HG03280 (cell line): ENCODE measurements at regions not wholly inside any gene's neighbourhood (a gene's known extent, or its start where the extent isn't known, plus 50 kb on each side); places are given as distances from the start of the nearest gene placed in this dataset.

Source experiments
- ATAC-seq: cut with Tn5 transposase; IDR thresholded peaks from one replicate; pipeline ENCODE4 v1.9.1; 2021; ENCODE audit warnings: mild to moderate bottlenecking, moderate library complexity; ENCODE audit not compliant: unreplicated experiment

DNA sequence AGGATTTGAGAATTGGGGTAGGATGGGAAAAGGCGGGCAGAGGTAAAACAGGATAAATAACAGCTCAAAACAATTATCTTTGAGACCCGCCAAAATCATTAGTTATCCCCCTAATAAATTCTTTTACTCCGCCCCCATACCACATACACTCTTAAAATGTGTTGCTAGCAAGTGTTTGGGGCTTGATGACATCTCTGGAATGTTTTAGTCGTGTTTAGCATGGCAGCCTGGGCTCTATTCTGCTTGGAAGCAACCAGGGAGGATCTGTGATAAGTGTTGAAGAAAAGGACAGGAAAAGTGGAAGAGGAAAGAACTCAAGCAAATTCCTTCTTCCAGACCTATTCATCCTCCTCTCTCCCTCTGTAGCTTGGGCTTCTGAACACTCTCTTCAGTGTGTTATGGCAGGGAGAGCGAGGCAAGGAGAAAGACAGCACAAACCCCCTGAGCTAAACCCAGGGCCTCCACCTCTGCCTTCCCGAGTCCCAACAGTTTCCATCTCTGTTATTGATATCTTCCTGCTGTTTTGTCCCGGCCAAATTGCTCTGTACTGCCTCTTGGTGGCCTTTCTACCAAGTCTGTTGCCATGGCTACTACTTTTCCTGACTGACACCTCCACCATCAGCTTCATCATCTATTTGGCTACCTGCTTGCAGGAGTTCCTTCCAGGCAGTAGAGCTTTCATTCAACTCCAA, 135.8 kb downstream of the RPL22L1 start:
- ATAC-seq, result no peak

DNA sequence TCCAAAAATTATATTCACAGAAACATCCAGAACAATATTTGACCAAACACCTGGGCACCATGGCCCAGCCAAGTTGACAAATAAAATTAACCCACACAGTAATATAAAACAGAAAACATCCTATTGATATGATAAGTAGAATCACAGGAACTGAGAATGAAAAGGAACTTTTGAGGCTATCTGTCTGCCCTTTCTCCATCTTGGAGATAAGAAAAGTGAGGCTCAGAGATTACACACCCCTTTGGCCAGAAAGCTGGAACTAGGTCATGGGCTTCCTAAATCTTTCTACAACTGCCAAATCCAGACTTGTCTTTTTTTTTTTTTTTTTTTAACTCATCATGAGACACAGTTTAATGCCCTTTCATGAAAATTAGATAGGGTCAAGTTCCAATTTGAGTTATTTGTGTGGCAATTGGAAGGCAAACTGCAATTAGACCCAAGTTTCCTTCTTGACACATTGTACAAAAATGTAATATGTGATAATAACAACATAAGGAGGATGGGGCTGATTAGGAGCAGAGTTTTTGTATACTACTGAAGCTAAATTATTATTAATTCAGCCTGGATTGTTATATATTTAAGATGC, 137.2 kb downstream of the RPL22L1 start:
- no peak for ATAC-seq

DNA sequence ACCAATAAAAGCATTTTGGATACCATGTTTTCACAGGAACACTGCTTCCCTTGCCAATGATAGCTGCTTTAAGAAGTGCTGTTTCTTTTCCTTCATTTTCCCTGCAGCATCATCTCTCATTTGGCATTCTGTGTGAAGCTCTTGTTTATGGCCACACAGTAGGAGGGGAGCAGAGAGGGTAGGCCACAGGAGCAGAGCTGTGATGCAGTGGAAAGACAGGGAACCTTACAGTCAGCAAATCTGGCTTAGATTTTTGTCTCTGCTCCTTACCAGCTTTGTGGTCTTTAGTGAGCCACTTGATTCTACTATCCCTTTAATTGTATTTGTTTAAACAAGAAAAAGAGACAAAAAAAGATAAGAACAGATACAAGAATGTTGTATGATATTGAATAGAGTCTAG, 138.7 kb downstream of the RPL22L1 start:
- no peak for ATAC-seq

DNA sequence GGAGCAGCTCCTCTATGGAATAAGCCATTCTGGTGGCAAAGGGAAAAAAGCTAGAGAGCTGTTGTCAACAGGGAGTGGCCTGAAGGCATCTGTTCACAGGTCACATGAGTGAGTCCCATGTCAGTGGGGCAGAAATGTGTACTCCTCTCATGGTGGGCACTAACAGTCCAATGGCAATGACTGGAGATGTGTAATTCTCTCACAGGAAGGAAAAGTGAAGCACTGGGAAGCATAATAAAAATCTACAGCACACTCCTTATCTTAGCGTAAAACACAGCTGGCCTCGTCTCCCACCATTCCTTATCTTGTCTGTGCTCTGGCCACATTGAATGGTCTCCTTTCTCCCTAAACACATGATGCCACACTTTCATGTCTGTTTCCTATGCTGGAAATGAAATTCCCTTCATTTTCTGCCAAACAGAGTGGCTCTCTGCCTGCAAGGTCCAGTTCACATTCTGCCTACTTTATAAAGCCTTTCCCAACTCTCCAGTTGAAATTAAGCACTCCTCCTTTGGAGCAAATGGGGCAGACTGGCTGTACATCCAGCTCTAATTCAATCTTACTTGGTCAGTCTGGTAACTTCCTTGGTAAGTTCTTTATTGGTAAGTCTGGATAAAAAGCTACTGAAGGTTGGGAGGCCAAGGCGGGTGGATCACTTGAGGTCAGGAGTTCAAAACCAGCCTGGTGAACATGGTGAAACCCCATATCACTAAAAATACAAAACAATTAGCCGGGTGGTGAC, 139.8 kb downstream of the RPL22L1 start:
- no peak for ATAC-seq

DNA sequence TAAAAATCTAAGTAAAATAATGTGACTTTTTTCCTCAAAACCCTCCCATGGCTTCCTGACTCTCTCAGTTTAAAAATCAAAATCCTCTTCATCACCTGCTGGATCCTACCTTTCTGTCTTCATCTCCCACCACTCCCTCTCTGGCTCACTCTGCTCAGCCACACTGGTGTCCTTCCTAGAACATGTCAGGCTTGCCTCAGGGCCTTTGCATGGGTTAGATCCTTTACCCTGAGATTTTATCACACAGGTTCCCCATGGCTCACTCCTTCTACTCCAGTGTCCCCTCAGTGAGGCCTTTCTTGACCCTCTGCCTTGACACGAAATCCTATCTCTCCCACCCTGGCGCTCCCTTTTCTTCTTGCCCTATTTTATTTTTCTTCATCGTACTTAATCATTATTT, 141.8 kb downstream of the RPL22L1 start:
- ATAC-seq, result no peak

DNA sequence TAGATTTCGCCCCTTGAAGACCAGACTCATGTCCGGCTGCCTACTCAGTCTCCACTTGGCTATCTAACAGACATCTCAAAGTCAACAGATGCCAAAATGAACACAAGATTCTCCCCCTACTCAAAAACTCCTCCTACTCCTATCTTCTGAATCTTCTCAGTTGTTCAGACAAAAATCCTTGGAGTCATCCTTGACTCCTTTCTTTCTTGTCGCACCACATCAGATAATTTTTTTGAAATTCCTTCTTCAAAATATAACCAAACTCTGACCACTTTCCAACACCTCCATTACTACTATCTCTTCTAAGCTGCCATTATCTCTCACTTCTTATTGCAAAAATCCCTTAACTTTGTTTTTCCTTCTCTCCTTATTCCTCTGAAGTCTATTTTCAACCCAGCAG, 141.9 kb upstream of the SLC7A14 start:
- no peak for ATAC-seq

DNA sequence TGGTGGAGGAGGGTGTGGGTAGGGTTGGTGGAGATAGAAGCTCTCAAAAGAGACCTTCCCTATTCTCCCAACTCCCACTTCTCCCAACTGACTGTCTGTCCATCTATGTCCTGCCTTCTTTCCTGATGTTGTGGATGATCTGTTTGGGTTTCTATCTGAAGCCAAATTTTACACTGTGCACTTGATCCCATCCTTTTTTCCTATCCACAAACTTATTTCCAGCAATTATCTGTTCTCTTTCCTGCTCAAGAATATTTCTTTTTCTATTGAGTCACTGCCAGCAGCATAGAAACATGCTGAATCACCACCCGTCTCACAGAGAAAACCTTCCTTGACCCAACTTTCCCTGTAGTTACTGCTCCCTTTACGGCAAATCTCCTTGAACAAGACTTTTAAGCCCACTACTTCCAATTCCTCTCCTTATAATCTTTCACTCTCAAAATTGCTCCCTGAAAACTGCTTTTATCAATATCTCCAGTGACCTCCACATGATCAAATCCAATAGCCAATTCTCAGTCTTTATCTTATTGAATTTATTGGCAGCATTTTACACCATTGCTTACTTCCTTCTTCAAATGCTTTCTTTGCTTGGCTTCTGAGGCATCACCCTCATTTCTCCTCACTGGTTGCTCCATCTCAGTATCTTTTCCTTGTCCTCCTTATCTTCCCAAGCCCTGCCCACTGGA, 141.2 kb upstream of the SLC7A14 start:
- no peak for ATAC-seq

DNA sequence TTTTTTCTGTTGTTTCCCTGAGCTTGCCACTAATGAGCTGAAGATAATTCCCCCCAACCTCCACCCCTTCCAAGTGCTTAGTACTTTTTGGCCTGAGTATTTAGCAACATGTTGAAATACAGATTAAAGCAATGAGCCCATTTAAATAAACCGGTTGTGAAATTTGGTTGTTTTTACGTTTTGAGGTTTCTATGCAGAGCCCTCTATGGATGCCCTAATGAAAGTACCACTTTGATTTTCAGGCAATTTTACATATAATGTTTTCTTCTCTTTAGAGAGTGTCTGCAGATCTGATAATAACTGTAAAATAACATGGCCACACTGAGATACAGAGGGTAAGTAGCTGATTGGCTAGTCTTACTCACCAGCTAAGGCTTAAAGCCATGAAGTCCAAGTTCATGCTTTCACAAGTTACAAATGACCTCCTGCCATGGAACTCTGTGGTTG, 139.4 kb upstream of the SLC7A14 start:
- ATAC-seq, result no peak

DNA sequence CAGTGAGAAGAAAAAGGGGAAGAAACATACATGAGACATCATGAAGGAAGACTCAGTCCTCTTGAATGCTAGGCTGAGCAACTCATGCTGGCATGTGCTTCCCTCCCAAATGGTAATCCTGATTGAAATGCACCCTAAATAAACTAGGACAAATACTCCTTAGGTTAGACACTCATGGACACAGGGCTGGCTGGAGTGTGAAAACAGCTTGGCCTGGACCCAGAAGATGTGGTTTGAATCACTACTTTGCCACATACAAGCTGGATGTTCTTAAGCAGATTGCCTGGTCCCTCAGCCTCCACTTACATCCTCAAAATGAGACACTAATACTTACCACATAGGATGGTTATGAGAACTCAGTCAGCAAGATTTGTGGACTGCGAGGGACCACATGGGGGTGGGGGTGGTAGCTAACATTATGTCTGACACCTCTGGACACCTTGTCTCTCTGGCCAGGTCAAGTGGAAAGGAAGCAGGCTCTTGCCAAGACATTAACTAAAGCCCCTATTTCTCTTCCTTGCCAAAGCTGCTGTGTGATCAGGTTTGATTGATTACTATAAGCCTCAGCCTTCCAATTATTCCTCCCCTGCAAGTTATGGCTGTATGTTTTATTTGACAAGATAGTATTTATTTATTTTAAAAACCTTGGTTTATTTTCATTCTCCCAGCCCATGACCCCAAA, 138.9 kb upstream of the SLC7A14 start:
- no peak for ATAC-seq

DNA sequence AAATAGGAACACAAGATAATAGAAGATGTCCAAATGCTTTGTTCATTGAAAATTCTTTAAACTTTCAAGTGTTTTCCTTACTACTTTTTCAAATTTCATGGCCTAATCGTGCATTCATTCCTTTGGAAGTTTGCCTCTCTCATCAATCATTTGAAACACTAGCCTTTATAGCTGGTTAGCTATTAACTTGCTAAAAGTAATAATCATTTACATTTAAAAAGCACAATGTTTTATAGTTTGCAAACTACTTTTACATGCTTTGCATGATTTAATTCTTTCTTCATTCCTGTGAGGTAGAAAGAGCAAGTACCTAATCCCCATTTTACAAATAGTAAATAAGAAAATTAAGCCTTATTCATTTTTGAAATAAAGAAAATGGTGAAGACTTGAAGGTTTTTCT, 137.4 kb upstream of the SLC7A14 start:
- no peak for ATAC-seq

DNA sequence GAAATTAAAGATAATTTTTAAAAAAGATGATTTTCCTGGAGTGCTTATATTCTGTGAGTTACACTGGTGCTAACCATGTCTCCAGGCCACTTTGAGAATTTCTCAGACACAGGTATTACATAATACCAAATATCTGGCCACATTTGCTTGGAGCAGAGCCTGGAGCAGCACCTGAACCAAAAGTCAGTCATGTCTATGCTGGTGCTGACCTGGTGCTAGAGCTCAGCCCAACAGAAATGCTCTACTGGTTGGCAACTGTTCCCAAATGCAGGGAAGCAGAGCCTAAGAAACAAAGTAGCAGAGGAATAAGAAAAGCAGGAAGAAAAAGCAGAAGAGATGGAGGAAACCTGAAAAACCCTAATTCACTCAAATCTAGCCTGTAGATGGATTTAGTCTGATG, 135.7 kb upstream of the SLC7A14 start:
- no peak for ATAC-seq

DNA sequence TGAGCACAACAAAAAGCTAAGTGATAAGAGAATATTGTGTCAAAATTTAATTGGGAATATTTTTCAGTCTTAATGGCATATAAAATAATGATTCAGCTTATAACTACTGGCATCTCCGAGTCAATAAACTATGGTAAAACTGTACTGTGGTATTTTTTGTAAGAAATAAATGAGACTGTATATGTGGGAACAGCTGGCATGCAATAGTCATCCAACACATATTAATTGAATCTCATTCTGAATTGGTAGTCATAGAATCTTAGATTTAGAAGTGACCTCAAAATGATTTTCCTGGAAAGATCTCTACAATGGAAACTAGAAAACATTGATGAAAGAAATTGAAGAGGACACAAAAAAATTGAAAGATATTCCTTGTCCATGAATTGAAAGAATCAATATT, 133.4 kb upstream of the SLC7A14 start:
- ATAC-seq, result no peak

DNA sequence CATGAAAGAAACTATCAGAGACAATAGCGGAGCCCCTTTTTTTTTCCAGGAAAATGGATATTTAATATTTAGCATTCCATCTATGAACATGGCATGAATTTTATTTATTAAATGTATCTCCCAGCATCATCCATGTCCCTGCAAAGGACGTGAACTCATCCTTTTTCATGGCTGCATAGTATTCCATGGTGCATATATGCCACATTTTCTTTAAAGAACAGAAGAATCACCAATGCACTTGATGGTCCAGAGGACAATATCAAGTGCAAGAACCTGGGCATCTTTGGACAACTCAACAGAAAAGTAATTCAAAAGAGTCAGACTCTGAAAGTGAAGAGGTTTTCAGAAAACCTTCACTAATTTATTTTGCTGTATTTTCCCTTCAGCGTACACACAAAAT, 133.0 kb upstream of the SLC7A14 start:
- ATAC-seq, result no peak

DNA sequence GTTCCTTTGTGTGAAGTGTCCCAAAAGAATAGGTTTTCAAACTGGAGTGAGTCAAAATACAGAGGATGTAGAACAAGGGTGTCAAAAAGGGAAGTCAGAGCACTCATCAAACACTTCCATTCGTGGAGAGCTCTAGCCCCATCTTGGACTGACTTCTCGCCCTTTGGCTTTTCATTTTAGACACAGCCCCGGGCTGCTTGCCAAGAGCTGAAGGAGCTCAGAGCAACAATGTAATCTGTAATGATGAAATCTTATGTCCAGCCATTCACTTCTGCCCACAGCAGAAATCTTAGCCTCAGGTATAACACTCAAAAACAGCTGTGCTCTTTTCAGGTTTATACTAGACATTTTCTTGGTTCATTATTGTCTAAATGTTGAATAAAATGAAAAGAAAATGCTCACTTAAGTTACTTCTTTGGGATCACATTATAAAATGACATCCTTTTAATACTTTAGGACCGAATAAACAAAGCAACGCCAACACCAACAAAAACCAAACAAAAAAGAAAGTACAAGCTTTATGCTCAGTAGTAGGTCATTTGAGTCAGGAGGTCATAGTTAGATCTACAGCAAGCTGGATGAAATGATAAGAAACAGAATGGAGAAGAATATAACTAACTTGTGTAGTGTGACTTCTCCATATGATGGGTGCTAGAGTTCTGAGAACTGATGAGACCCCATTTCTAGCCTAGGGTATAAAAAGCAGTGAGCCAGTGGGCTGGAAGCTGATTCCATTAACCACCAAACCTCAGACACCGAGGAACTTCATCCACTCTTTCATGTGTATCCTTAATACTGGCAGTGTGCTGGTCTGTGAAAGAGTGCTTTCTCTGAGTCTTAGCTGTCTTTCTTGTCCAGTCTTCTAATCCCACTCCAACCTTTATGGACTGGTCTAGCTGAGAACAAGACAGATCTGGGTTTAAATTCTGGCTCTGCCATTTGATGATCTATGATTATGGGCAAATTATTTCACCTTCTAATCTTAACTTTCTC, 131.8 kb upstream of the SLC7A14 start:
- no peak for ATAC-seq

DNA sequence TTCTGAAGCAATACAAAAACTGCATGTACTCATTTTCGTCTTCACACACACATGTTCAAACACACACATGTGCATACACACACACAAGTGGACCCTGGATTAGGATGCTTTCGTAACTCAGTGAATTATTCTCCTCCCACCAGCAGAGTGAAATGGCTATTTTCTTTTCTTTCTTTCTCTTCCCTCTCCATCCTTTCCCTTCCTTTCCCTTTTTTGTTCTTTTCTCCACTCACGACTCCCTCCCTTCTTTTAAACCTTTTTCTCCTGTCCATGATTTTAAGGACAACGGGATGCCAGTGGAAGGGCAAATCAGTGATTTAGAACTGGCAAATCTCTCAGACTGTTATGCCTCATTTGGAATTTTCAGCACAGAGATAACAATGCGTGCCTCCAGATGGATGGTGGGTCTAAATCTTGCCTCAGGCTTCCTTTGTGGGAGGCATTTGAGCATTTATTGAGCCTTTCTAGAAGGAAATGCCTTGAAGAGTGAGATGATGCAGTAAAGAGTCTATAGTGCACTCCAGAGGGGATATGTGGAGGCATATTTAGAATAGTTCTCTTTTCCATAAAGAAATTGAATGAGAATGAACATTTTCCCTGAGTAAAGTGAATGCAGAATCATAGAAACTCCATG, 130.4 kb upstream of the SLC7A14 start:
- no peak for ATAC-seq

DNA sequence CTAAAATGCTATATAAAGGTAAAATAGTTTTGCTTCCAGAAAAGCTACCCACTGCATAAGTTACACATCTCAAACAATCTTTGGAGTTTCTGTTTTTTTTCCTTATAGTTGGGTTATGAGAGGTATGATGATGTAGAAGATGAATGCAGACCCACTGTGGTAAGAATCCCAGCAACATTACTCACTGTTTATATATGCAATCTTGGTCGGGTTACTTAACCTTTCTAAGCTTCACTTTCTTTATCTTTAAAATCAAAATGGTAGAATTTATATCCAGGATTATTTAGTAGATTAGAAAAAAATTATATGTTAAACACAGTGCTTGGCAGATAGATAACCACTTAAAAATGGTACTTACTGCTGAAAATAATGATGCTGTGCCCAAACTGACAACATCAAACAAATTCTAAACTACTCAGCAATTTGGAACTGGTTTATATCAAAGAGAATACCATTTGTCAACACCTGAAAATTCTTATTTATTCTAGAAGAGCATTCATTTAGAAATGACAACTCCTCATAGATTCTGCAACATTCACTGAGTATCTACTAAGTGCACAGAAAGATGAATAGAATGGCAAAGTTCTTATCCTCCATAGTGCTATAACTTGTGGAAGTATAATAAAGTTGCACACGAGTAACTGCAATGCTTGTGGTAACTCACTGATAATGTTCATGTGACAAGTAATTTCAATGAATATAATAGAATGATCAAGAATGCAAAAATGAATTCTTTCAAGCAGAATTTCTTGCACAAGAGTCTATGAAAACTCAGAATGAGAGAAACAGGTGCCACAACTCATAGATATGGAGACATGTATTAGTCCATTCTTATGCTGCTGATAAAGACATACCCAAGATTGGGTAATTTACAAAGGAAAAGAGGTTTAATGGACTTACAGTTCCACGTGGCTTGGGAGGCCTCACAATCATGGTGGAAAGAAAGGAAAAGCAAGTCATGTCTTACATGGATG, 129.0 kb upstream of the SLC7A14 start:
- ATAC-seq, result no peak

DNA sequence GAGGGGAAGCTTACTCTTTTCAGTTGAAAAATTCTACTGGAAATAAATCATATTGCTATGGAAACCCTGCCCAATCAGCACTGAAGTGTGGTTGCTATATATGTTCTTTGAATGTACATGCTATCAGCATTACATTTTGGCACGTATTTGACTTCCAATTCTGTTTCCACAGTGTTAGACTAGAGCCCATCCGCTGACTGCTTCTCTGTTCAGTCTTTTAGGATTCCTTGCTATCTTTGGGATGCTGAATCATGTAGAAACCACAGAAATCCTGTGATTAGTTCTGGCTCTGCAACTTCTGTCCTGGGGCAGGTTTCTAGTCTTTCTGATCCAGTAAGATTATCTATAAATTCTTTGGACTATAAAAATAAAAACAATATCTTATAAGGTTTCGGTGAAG, 128.2 kb upstream of the SLC7A14 start:
- ATAC-seq, result no peak

DNA sequence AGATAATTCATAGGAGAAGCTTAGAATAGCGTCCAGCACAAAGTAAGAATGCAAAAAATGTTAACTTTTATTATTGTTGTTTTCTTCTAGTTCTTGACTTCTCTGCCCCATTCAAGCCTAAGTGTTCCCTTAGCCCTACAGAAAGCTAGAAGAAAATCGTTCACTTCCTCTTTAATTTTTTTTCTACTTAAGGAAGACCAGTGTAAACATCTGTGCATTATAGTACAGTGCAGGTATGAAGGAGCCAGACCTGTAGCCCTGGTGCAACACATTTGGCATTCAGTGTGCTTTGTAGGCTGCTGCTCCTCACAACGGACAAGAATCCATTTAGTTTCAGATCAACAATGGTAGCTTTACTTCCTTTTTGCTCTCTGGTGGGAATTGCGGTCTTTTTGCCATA, 127.8 kb upstream of the SLC7A14 start:
- ATAC-seq, result no peak
